Stomach (tissue), 4 donors: ENCODE measurements at regions not wholly inside any gene's neighbourhood (a gene's known extent, or its start where the extent isn't known, plus 50 kb on each side); places are given as distances from the start of the nearest gene placed in this dataset.

Experiments used
- CTCF ChIP-seq, 7 experiments: fragments of 450-650 bp in 4 of 7; fragments of 200-600 bp in 3 of 7; sonication (generic) in 3 of 7; IDR thresholded peaks; one replicate each; pipeline ENCODE4 v1.5.1; 2016 to 2019; ENCODE audit warnings: antibody characterized with exemption in 7 of 7, control low read depth in 2 of 7, mild to moderate bottlenecking in 1 of 7
- EP300 ChIP-seq: sonication (generic); formaldehyde crosslinking; IDR thresholded peaks from one replicate; pipeline ENCODE4 v1.6.1; 2017; ENCODE audit warnings: antibody characterized with exemption
- POLR2A ChIP-seq, 4 donors: fragments of 450-650 bp; IDR thresholded peaks; one replicate each; pipeline ENCODE4 v1.6.1; 2016; ENCODE audit warnings: antibody characterized with exemption in 4 of 4, control low read depth in 2 of 4, mild to moderate bottlenecking in 1 of 4, moderate library complexity in 1 of 4
- POLR2AphosphoS5 ChIP-seq, 3 donors: sonication (generic); formaldehyde crosslinking; IDR thresholded peaks; one replicate each; pipeline ENCODE4 v1.6.1; 2016; ENCODE audit warnings: antibody characterized with exemption in 3 of 3

GRCh38 chr3:64856106-64856505 lies 168.3 kb upstream of the ADAMTS9 start:
- TF ChIP-seq POLR2A (IDR thresholded peaks at IDR 0.05) (no peak), CTCF (IDR thresholded peaks at IDR 0.05) (no peak), POLR2AphosphoS5 (IDR thresholded peaks at IDR 0.05) (no peak), EP300 (no peak)
